Neural cell (in vitro differentiated cells): ENCODE measurements at regions not wholly inside any gene's neighbourhood (a gene's known extent, or its start where the extent isn't known, plus 50 kb on each side); places are given as distances from the start of the nearest gene placed in this dataset.

Experiments used
- H2AFZ ChIP-seq: fragments of 200-600, 300-800 bp; sonication (generic), shearing (Covaris generic); 2 replicates; pipeline ENCODE4 v1.6.0; 2014; ENCODE audit warnings: low read depth, mild to moderate bottlenecking, antibody characterized with exemption, low read length, moderate library complexity
- H3F3A ChIP-seq: fragments of 200-600 bp; shearing (Covaris generic); 2 replicates; pipeline ENCODE4 v1.6.1; 2016; ENCODE audit warnings: mild to moderate bottlenecking, moderate library complexity, mixed read lengths, antibody characterized with exemption, low read length; ENCODE audit not compliant: insufficient read depth, poor library complexity, severe bottlenecking
- H3K27ac ChIP-seq: fragments of 200-600, 300-800 bp; sonication (generic), shearing (Covaris generic); 2 replicates; pipeline ENCODE4 v1.5.1; 2014; ENCODE audit warnings: mild to moderate bottlenecking, low read length, moderate library complexity
- H3K27me3 ChIP-seq: fragments of 300-800, 200-600 bp; sonication (generic), shearing (Covaris generic); 2 replicates; pipeline ENCODE4 v1.6.0; 2014; ENCODE audit warnings: mild to moderate bottlenecking, low read depth, low read length, moderate library complexity; ENCODE audit not compliant: insufficient read depth
- H3K36me3 ChIP-seq: fragments of 300-800, 200-600 bp; sonication (generic), shearing (Covaris generic); 2 replicates; pipeline ENCODE4 v1.5.1; 2014; ENCODE audit warnings: mild to moderate bottlenecking, antibody characterized with exemption, low read length, moderate library complexity; ENCODE audit not compliant: insufficient read depth
- H3K4me2 ChIP-seq: fragments of 300-800, 200-600 bp; sonication (generic), shearing (Covaris generic); 2 replicates; pipeline ENCODE4 v1.6.0; 2014; ENCODE audit warnings: mild to moderate bottlenecking, low read length
- H3K4me3 ChIP-seq: fragments of 300-800, 200-600 bp; sonication (generic), shearing (Covaris generic); 2 replicates; pipeline ENCODE4 v1.5.1; 2014; ENCODE audit warnings: mild to moderate bottlenecking, low read length, moderate library complexity
- H3K79me2 ChIP-seq: fragments of 200-600 bp; shearing (Covaris generic); replicated peaks from 2 replicates; pipeline ENCODE4 v1.6.0; 2014; ENCODE audit warnings: mild to moderate bottlenecking, low read length, moderate library complexity; ENCODE audit not compliant: insufficient read depth
- H3K9ac ChIP-seq: fragments of 300-800, 200-600 bp; sonication (generic), shearing (Covaris generic); 2 replicates; pipeline ENCODE4 v1.6.1; 2016; ENCODE audit warnings: mild to moderate bottlenecking, low read length, mixed read lengths
- H3K9me2 ChIP-seq: fragments of 200-600 bp; shearing (Covaris generic); 2 replicates; pipeline ENCODE4 v1.6.1; 2016; ENCODE audit warnings: mild to moderate bottlenecking, low read length, mixed read lengths; ENCODE audit not compliant: insufficient read depth
- H3K9me3 ChIP-seq: fragments of 200-600, 300-800 bp; sonication (generic), shearing (Covaris generic); 2 replicates; pipeline ENCODE4 v1.6.1; 2016; ENCODE audit warnings: mild to moderate bottlenecking, mixed run types, low read length, moderate library complexity, mixed read lengths
- H4K20me1 ChIP-seq: fragments of 200-600 bp; shearing (Covaris generic); 2 replicates; pipeline ENCODE4 v1.6.1; 2016; ENCODE audit warnings: mild to moderate bottlenecking, mixed run types; ENCODE audit not compliant: insufficient read depth
- CTCF ChIP-seq: fragments of 450-650 bp; IDR thresholded peaks from 2 replicates; pipeline ENCODE4 v1.5.1; 2014; ENCODE audit warnings: antibody characterized with exemption, mild to moderate bottlenecking, moderate library complexity; ENCODE audit not compliant: poor library complexity, severe bottlenecking
- EP300 ChIP-seq: fragments of 450-650 bp; conservative IDR thresholded peaks from 2 replicates; pipeline ENCODE4 v1.6.1; 2014; ENCODE audit warnings: antibody characterized with exemption, mild to moderate bottlenecking, moderate library complexity; ENCODE audit not compliant: poor library complexity, severe bottlenecking
- EZH2 ChIP-seq: fragments of 200-600, 300-800 bp; shearing (Covaris generic), sonication (generic); IDR thresholded peaks from 2 replicates; pipeline ENCODE4 v1.6.1; 2014; ENCODE audit warnings: antibody characterized with exemption, low read length, borderline replicate concordance, mild to moderate bottlenecking; ENCODE audit not compliant: insufficient read depth, poor library complexity, severe bottlenecking
- MXI1 ChIP-seq: fragments of 450-650 bp; conservative IDR thresholded peaks from 2 replicates; pipeline ENCODE4 v1.6.1; 2014; ENCODE audit warnings: antibody characterized with exemption, mild to moderate bottlenecking; ENCODE audit not compliant: poor library complexity, severe bottlenecking
- POLR2AphosphoS5 ChIP-seq: IDR thresholded peaks from 2 replicates; pipeline ENCODE4 v1.6.1; 2012
- RAD21 ChIP-seq: fragments of 450-650 bp; conservative IDR thresholded peaks from 2 replicates; pipeline ENCODE4 v1.6.1; 2014; ENCODE audit warnings: antibody characterized with exemption, mild to moderate bottlenecking, moderate library complexity
- REST ChIP-seq: IDR thresholded peaks from 2 replicates; pipeline ENCODE4 v1.6.1; 2012; ENCODE audit warnings: borderline replicate concordance
- SMC3 ChIP-seq: fragments of 450-650 bp; conservative IDR thresholded peaks from 2 replicates; pipeline ENCODE4 v1.6.1; 2014; ENCODE audit warnings: antibody characterized with exemption, mild to moderate bottlenecking, moderate library complexity; ENCODE audit not compliant: poor library complexity
- TAF1 ChIP-seq: IDR thresholded peaks from 2 replicates; pipeline ENCODE4 v1.6.1; 2012; ENCODE audit warnings: low read depth

- Histone ChIP-seq H3K9me3 (no peaks in the 10 kb centered on the region), H3K9me2 (no peaks in the 10 kb centered on the region), H3K9ac (no peak overlapping the region), H3K79me2 (no peaks in the 10 kb centered on the region), H3K27ac (no peak overlapping the region), H3K36me3 (no peaks in the 10 kb centered on the region), H4K20me1 (no peaks in the 10 kb centered on the region), H3K4me3 (no peak overlapping the region), H2AFZ (no peak overlapping the region), H3K27me3 (no peaks in the 10 kb centered on the region), H3K4me2 (no peak overlapping the region), H3F3A (no peaks in the 10 kb centered on the region)
- TF ChIP-seq POLR2AphosphoS5: no peak
- no peak for TF ChIP-seq SMC3
- TF ChIP-seq MXI1: no peak
- TF ChIP-seq RAD21: no peak
- TF ChIP-seq EP300: no peak
Observed at GRCh38 chr9:38182321-38182720, 113.3 kb upstream of the SHB start.

- H3K27ac ChIP-seq: no peak overlapping the region
- H3K4me2 ChIP-seq: no peak overlapping the region
- no peaks in the 10 kb centered on the region for H3K9me3 ChIP-seq
- H3K9ac ChIP-seq: no peak overlapping the region
- TF ChIP-seq TAF1 (no peak), MXI1 (no peak), SMC3 (no peak), RAD21 (no peak), POLR2AphosphoS5 (no peak), EZH2 (no peak), REST (no peak), CTCF (no peak), EP300 (no peak)
- H3K36me3 ChIP-seq: no peaks in the 10 kb centered on the region
- H3F3A ChIP-seq: no peaks in the 10 kb centered on the region
- no peak overlapping the region for H3K4me3 ChIP-seq
- H2AFZ ChIP-seq: no peak overlapping the region
- no peaks in the 10 kb centered on the region for H4K20me1 ChIP-seq
- H3K79me2 ChIP-seq: no peaks in the 10 kb centered on the region
- no peaks in the 10 kb centered on the region for H3K27me3 ChIP-seq
- no peaks in the 10 kb centered on the region for H3K9me2 ChIP-seq
Observed at GRCh38 chr9:38181866-38182265, 112.8 kb upstream of the SHB start.

- Histone ChIP-seq H3K9me2 (no peaks in the 10 kb centered on the region), H3K4me2 (no peak overlapping the region), H2AFZ (no peak overlapping the region), H3F3A (no peaks in the 10 kb centered on the region), H3K27me3 (no peaks in the 10 kb centered on the region), H3K9ac (no peak overlapping the region), H3K9me3 (no peaks in the 10 kb centered on the region), H3K36me3 (no peaks in the 10 kb centered on the region), H3K4me3 (no peak overlapping the region), H3K79me2 (no peaks in the 10 kb centered on the region), H4K20me1 (no peaks in the 10 kb centered on the region), H3K27ac (no peak overlapping the region)
- TF ChIP-seq TAF1 (no peak), POLR2AphosphoS5 (no peak), REST (no peak), RAD21 (no peak), MXI1 (no peak), EZH2 (no peak), SMC3 (no peak), EP300 (no peak), CTCF (no peak)
Observed at GRCh38 chr9:38181232-38181631, 112.2 kb upstream of the SHB start.
